ENCODE measurements at regions not wholly inside any gene's neighbourhood (a gene's known extent, or its start where the extent isn't known, plus 50 kb on each side); places are given as distances from the start of the nearest gene placed in this dataset.
"Not testable (repeated sequence)": the region's sequence is repeated elsewhere in the genome, so short reads cannot be mapped to it uniquely, and the experiment has no call there.

GRCh38 chr16:7871371-7871770 lies 538.7 kb downstream of the RBFOX1 start:
- DNase-seq (ENCODE audit: low spot score, unreplicated experiment): no peak
- Mint-ChIP-seq H3K36me3 (ENCODE audit: insufficient read depth) (no peaks in the 10 kb centered on the region), H3K27me3 (peaks cover 9% of the 10 kb centered on the region), H3K9me3 (ENCODE audit: low read depth) (peaks cover 4% of the 10 kb centered on the region), H3K4me3 (ENCODE audit: low read depth) (no peak overlapping the region), H3K4me1 (ENCODE audit: low read depth) (no peaks in the 10 kb centered on the region), H3K27ac (no peak overlapping the region)
- no peak for TF ChIP-seq CTCF (IDR thresholded peaks at IDR 0.05; ENCODE audit: unreplicated experiment)

- H3K27me3 Mint-ChIP-seq: peaks cover 14% of the 10 kb centered on the region
- no peaks in the 10 kb centered on the region for H3K36me3 Mint-ChIP-seq (ENCODE audit: insufficient read depth)
- H3K9me3 Mint-ChIP-seq (ENCODE audit: low read depth): no peaks in the 10 kb centered on the region
- no peak overlapping the region for H3K27ac Mint-ChIP-seq
- TF ChIP-seq CTCF (IDR thresholded peaks at IDR 0.05; ENCODE audit: unreplicated experiment): no peak
- DNase-seq (ENCODE audit: low spot score, unreplicated experiment): no peak
- H3K4me1 Mint-ChIP-seq (ENCODE audit: low read depth): no peaks in the 10 kb centered on the region
- H3K4me3 Mint-ChIP-seq (ENCODE audit: low read depth): no peak overlapping the region
Measured at GRCh38 chr16:7867831-7868230, 535.2 kb downstream of the RBFOX1 start.

GRCh38 chr16:7866144-7866543 lies 533.5 kb downstream of the RBFOX1 start:
- H3K27ac Mint-ChIP-seq: peak overlapping the region; percentile 9
- no peak overlapping the region for H3K4me3 Mint-ChIP-seq (ENCODE audit: low read depth)
- no peaks in the 10 kb centered on the region for H3K4me1 Mint-ChIP-seq (ENCODE audit: low read depth)
- no peak for DNase-seq (ENCODE audit: low spot score, unreplicated experiment)
- no peak for TF ChIP-seq CTCF (IDR thresholded peaks at IDR 0.05; ENCODE audit: unreplicated experiment)
- no peaks in the 10 kb centered on the region for H3K36me3 Mint-ChIP-seq (ENCODE audit: insufficient read depth)
- peaks cover 10% of the 10 kb centered on the region for H3K27me3 Mint-ChIP-seq
- H3K9me3 Mint-ChIP-seq (ENCODE audit: low read depth): no peaks in the 10 kb centered on the region

GRCh38 chr16:7865393-7865792 lies 532.7 kb downstream of the RBFOX1 start:
- H3K9me3 Mint-ChIP-seq (ENCODE audit: low read depth); H3K36me3 Mint-ChIP-seq (ENCODE audit: insufficient read depth); H3K27ac Mint-ChIP-seq: not testable (repeated sequence)

GRCh38 chr16:7861891-7862582 lies 529.4 kb downstream of the RBFOX1 start:
- Mint-ChIP-seq H3K36me3 (ENCODE audit: insufficient read depth) (no peaks in the 10 kb centered on the region), H3K4me1 (ENCODE audit: low read depth) (no peaks in the 10 kb centered on the region), H3K27me3 (peaks cover 7% of the 10 kb centered on the region), H3K27ac (no peak overlapping the region), H3K4me3 (ENCODE audit: low read depth) (no peak overlapping the region), H3K9me3 (ENCODE audit: low read depth) (no peaks in the 10 kb centered on the region)
- TF ChIP-seq CTCF (IDR thresholded peaks at IDR 0.05; ENCODE audit: unreplicated experiment): no peak
- no peak for DNase-seq (ENCODE audit: low spot score, unreplicated experiment)

More at GRCh38 chr16:7865393-7865792, 532.7 kb downstream of the RBFOX1 start:
- not testable (repeated sequence) for H3K4me3 Mint-ChIP-seq (ENCODE audit: low read depth); DNase-seq (ENCODE audit: low spot score, unreplicated experiment); H3K4me1 Mint-ChIP-seq (ENCODE audit: low read depth)
- H3K27me3 Mint-ChIP-seq: peaks cover 10% of the 10 kb centered on the region

- peaks cover 2% of the 10 kb centered on the region for H3K4me1 Mint-ChIP-seq (ENCODE audit: low read depth)
- no peak overlapping the region for H3K27ac Mint-ChIP-seq
- H3K9me3 Mint-ChIP-seq (ENCODE audit: low read depth): no peaks in the 10 kb centered on the region
Measured at GRCh38 chr16:7853197-7853596, 520.6 kb downstream of the RBFOX1 start.

More at GRCh38 chr16:7853197-7853596, 520.6 kb downstream of the RBFOX1 start:
- Mint-ChIP-seq H3K4me3 (ENCODE audit: low read depth) (no peak overlapping the region), H3K36me3 (ENCODE audit: insufficient read depth) (no peaks in the 10 kb centered on the region), H3K27me3 (peaks cover 8% of the 10 kb centered on the region)
- DNase-seq (ENCODE audit: low spot score, unreplicated experiment): no peak
- TF ChIP-seq CTCF (IDR thresholded peaks at IDR 0.05; ENCODE audit: unreplicated experiment): no peak
